Neural progenitor cell (in vitro differentiated cells): ENCODE measurements at regions not wholly inside any gene's neighbourhood (a gene's known extent, or its start where the extent isn't known, plus 50 kb on each side); places are given as distances from the start of the nearest gene placed in this dataset.

Source experiments
- EZH2 ChIP-seq: fragments of 200-600 bp; sonication (generic); IDR thresholded peaks from 2 replicates; pipeline ENCODE4 v1.6.1; 2017; ENCODE audit warnings: antibody characterized with exemption, mild to moderate bottlenecking, moderate library complexity
- TF ChIP-seq, protein P1 (sequence below): fragments of 200-600 bp; sonication (generic); IDR thresholded peaks from 2 replicates; pipeline ENCODE4 v1.5.1; 2017; ENCODE audit warnings: antibody characterized with exemption, mild to moderate bottlenecking

- TF ChIP-seq, protein P1, sequence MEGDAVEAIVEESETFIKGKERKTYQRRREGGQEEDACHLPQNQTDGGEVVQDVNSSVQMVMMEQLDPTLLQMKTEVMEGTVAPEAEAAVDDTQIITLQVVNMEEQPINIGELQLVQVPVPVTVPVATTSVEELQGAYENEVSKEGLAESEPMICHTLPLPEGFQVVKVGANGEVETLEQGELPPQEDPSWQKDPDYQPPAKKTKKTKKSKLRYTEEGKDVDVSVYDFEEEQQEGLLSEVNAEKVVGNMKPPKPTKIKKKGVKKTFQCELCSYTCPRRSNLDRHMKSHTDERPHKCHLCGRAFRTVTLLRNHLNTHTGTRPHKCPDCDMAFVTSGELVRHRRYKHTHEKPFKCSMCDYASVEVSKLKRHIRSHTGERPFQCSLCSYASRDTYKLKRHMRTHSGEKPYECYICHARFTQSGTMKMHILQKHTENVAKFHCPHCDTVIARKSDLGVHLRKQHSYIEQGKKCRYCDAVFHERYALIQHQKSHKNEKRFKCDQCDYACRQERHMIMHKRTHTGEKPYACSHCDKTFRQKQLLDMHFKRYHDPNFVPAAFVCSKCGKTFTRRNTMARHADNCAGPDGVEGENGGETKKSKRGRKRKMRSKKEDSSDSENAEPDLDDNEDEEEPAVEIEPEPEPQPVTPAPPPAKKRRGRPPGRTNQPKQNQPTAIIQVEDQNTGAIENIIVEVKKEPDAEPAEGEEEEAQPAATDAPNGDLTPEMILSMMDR = no peak
- no peak for TF ChIP-seq EZH2
Measured at GRCh38 chr13:34294483-34295129, 476.7 kb downstream of the RFC3 start.
